NCI-H460 (cell line): ENCODE measurements at regions not wholly inside any gene's neighbourhood (a gene's known extent, or its start where the extent isn't known, plus 50 kb on each side); places are given as distances from the start of the nearest gene placed in this dataset.
"Not testable (repeated sequence)": the region's sequence is repeated elsewhere in the genome, so short reads cannot be mapped to it uniquely, and the experiment has no call there.

Experiments used
- DNase-seq: peaks from one replicate; pipeline ENCODE4 v3.0.0-alpha.2; 2016; ENCODE audit warnings: low read depth; ENCODE audit errors: extremely low read depth

DNA sequence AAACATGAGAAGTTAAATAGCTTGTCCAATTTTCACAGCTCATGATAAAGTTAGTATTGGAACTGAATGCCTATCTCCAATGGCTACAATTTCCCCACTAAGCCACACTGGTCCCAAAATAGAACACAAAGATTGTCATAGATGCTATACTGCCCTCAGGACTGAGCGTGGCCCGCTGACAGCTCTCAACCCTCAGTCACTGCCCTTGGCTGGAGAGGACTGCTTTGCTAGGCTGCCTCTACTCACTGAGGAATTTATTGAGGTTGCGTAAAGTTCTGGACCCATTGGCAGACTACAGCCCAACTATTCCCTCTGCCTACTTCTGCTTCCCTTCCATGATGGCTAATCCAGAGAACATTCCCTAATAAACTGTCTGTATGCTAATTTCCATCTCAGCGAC, 165.5 kb upstream of the BET1 start:
- no peak for DNase-seq

DNA sequence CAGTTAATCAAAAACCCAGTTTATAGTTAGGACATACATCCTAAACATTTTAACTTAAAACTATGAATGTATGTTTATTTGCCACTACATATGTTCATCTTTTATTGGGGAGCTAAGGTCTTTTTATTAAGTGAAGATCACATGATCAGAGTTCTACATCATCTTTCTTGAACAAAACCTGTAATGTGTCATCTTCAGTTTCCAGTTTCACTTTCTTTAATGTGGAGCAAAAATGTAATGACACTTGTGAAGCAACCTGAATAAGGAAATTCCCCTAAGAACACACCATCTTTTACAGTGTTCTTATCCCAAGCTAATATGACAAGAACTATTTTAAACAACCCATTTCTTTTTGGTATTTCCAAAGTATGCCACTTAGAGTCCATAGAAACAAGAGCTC, 166.7 kb upstream of the BET1 start:
- DNase-seq, result no peak

DNA sequence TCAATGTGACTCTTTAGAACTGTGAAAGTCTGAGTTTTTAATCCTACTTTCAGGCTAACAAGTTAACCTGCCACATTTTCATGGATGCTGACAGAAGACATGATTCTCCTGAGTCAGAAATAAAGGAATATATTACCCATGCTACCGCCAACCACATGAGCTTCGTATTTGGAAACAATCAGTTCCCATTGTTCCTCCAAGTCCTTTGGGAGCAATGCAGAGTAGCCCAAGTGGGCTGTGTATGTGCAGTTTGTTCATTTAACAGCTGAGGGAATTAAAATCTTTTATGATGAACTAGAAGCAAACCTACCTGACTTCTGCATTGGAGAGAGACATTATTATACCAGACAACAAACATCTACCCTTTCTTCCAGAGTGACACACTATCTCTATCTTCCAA, 169.3 kb upstream of the BET1 start:
- DNase-seq, result no peak

DNA sequence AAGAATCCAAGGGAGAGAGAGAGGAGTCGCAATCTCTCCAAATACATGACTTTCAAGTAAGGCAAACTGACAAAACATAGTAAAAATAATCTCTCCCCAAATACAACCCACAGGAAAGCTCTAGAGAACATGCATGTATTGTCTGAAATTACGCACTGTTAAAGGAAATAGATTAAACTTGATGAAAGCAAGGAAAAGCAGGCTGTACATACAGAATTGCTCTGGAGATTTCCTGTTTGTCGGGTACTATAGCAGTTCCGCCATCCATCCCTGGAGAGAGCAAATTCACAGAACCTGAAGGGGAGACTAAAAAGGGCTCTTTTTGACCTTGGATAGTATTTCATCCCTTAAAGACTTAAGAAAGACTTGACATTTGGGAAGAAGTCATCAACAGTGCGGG, 170.2 kb upstream of the BET1 start:
- no peak for DNase-seq

DNA sequence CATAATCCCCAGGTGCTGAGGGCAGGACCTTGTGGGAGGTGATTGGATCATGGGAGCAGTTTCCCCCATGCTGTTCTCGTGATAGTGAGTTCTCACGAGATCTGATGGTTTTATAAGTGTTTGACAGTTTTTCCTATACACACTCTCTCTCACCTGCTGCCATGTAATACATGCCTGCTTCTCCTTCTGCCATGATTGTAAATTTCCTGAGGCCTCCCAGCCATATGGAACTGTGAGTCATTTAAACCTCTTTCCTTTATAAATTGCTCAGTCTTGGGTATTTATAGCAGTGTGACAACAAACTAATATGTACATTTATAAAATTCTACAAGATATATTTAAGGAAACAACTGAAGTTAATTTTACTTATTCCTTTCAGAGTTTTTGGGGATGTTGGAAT, 170.8 kb upstream of the BET1 start:
- DNase-seq, result no peak

DNA sequence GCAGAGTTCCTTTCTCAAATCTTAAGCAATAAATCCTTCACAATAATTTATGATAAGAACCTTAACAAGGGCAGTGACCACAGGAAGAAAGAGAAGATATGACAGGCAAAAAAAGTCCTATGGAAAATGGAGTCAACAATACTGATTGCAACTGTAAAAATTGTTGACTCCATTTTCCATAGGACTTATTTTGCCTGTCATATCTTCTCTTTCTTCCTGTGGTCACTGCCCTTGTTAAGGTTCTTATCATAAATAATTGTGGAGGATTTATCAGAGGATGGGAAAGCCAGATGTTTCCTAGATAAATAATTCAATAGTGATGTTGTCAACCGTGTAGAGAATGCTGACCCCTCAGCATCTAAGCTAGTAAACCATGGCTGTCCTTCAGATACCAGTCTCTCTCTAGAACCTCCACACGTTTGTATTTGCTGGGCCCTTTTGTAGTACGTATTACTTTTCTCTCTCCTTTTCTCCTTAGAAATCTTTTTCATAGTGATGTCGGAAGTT, 172.6 kb upstream of the BET1 start:
- no peak for DNase-seq

DNA sequence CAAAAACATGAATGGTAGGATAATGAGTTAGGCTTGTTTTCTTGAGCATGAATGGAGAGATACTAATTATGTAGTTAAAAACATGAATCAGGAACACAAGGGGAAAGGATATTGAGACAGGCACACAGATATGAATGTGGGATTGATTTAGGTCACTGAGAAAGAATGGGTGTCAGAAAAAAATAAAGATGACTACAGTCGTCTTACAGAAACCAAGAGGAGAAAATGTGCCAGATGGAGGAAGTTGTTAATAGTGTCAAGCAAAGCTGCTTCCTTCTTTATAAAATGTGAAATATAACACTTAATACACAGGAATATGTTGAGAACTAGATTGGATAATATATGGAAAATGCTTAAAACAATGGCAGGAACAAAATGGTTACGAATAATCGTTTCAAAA, 173.3 kb upstream of the BET1 start:
- no peak for DNase-seq

DNA sequence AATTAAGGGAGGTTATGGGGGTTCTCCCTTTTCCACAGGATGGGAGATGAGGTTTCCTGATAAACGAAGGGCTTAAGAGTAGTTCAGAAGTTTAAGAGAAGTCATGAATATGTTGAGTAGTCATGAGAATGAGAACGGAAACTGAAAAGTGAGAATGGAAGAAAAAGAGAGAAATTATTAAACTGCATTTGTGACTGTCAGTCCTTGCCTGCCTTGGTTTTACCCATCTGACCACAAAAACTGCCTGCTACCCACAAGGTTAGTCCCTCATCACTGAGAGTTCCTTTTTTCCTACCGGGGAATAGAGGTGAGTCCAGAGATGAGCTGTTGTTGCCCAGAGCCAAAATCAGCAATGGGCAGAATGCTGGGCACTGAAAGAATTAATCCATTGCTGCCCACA, 174.1 kb upstream of the BET1 start:
- DNase-seq, result no peak

DNA sequence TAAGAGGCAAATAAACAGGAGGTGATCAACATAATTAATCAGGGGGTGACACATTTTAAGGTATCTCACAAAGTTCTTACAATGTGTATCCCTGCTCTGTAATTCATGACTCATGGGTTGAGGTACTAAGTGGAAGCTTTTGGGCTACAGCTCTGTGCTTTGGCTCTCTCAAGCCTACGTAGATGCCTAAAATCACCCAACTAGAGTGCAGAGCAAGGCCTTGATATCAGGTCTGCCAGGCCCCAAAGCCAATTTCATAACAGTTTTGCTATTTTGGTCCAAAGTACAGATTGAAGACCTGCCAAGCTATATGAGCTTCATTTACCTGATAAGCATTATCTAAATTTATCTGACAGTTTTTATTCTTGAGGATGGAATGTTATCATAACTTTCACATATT, 175.3 kb upstream of the BET1 start:
- DNase-seq, result no peak

DNA sequence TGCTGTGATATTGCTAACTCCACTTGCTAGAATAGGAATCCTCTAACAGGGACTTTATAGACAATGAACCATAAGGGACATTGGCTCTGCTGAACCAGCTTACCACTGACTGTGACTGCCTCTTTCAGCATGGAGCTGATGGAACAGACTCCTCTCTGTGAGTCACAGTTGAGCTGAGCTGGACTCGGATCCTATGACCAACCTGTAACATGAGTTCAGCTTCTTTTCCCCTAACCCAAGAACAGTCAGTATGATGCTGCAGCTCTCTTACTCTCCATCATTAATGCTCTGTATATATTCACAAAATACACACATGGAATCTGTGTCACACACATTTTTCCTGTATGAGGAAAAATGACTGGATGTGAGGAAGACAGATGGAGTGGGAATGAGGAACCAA, 177.9 kb upstream of the BET1 start:
- DNase-seq, result peak; percentile 40

DNA sequence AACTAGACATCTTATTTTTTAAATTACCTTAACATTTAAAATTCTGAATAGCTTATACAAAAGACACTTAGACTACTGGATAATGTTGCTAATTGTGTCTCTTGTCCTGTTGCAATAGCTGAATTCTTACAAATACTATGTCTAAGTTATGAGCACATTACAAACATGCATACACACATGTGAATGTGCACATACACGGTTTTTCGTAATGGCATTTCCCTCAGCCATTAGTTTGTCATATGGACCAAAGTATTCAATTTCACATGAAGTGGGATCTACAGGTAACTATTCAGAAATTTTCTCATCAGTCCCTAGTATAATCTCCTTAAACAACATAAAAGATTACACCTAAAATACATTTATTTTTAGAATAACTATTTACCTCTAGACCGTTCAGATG, 178.6 kb upstream of the BET1 start:
- peak; percentile 16 for DNase-seq

DNA sequence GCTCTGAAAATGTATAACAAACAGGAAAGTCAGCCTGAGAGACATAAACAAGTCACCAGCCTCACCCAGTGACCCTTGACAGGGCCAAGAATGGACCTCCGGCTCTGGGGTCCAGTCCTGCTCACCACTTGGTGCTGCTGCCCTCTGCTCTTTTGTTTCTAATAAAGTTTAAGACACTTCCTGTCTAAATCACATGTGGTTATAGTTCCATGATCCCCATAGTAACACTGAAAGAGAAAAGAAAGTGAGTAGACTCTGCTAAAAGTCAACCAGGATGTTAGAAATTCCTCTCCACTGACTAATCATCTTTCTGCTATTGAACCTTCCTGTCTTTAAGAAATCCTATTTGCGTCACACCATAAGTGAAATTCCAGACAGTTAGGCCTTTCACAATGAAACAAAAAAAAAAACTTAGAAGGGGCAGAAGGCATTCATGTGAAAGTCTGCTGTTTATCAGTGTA, 179.2 kb upstream of the BET1 start:
- peak; percentile 96 for DNase-seq

DNA sequence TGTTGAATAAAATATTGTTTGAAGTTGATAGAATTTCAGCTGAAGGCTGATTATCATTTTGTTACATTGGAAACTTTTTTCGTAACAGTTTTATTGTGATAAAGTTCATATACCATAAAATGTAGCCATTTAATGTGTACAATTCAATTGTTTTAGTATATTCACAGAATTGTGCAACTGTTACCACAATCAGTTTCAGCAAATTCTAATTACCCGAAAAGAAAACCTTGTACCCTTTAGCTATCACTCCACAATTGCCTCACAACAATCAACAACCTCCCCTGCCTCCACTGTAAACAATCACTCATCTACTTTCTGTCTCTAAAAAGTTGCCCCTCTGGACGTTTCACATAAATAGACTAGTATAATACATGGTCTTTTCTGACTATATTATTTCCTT, 179.7 kb upstream of the BET1 start:
- peak; percentile 48 for DNase-seq

DNA sequence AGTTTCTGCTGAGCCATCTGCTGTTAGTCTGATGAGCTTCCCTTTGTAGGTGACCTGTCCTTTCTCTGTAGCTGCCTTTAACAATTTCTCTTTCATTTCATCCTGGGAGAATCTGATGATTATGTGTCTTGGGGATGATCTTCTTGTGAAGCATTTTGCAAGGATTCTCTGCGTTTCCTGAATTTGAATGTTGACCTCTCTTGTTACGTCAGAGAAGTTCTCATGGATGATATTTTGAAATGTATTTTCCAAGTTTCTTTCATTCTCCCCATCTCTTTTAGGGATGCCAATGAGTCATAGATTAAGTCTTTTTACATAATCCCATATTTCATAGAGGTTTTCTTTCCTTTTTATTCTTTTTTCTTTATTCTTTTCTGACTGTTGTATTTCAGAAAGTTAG, 184.2 kb upstream of the BET1 start:
- DNase-seq, result no peak

DNA sequence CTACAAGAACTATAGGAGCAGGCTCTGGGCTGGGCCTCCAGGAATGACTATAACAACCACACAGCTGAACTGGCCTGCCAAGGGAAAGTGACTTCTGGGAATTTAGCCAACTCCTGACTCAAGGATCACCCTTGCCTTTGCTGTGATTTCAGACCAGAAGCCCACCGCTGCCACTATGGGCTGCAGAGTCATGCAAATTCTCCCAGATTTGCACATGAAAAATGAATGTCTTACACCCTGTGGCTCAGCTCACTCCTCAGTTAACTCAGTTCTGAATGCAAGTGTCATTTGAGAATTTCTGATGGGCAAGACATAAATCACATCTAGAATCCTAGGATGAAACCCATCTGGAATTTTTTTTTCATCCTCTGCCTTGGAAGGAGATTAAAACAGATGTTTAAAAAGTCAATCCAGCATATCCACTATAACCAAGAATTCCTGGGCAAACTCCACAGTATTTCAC, 186.5 kb upstream of the BET1 start:
- no peak for DNase-seq

DNA sequence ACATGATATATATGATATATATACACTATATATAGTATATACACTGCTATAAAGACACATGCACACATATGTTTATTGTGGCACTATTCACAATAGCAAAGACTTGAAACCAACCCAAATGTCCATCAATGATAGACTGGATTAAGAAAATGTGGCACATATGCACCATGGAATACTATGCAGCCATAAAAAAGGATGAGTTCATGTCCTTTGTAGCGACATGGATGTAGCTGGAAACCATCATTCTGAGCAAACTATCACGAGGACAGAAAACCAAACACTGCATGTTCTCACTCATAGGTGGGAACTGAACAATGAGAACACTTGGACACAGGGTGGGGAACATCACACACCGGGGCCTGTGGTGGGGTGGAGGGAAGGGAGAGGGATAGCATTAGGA, 190.3 kb upstream of the BET1 start:
- DNase-seq, result not testable (repeated sequence)

DNA sequence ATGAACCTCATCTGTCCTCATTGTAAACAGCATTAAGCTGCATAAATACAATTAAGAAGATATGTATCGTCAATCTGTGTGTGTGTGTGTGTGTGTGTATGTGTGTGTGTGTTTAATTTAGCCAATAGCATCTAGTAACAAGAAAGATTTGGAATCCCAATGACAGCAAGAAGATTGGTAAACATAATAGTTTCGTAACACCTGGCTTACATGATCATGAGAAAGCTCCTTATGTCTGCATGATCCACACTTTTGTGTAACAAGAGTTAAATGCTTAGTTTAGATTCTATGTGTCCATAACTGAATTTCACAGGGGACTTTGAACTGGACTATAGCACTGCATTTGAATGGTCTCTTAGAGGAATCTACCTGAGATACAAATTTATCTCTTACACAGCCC, 191.0 kb upstream of the BET1 start:
- no peak for DNase-seq

DNA sequence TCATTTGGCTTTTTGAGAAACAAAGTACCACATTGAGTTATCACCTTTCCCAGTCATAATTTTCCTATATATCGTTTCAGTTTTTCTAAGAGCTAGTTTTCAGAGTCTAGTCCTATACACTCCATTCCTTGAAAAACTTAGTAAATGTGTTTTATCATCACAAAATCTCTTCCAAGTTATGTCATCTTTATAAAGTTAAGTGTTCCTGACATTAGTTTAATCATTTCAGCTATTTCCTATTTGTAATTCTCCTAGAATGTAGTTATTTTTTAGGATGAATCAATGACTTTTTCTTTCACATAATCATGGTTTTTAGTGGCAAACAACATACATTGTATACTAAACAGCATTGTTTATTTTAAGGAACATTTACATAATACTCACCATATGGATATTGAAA, 191.7 kb upstream of the BET1 start:
- no peak for DNase-seq

DNA sequence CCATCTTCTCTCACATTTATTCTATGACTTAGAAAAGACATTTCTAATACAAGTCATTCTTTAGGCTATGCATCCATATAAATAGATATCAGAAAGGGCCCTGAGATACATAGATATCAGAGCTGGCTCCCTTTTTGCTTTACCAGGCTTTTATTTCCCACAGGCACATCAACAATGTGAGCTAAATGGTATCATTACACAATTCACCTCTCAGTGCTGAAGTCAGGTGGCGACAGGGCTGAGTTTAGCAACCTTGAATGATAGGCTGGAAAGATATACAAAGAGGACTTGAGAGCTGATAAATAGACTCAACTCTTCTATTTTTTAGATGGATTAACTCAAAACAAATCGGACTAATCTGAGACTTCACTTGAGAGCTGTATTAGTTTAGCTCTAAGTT, 189.2 kb upstream of the COL1A2 start:
- no peak for DNase-seq

DNA sequence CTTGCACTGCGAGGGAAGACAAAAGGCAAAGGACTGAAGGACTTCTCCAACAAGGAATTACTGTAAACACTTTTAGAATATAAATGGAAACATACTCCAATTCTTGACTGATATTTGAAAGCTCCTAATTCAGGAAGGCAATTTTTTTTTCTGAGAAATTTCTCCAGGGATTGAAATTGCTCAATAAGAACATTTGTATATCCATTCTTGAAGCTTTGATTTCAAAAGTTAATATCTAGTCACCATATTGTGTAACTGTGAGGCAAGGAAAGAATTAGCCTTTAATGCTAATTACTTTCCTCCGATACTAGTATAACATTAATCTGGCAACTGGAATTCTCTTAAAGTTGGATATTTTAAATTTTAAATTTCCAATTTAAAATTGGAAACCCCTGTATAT, 188.4 kb upstream of the COL1A2 start:
- DNase-seq, result no peak

DNA sequence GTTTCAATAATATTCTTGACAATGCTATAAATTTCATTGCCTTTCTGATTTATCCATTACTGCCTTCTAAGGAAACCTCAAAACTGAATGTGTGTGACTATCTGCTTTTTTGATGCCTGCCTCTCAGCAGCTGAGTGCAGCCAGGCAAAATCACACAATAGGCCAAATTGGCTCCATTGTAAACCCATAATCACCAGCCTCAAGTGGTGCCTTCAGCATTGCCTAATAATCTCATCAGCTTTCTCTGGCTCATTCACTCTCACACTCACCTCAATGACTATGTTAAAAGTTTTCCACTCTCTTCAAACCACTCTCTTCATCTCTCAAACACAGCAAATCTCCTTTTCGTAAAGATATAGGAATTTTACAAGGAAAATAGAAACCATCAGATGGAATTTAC, 182.5 kb upstream of the COL1A2 start:
- no peak for DNase-seq

DNA sequence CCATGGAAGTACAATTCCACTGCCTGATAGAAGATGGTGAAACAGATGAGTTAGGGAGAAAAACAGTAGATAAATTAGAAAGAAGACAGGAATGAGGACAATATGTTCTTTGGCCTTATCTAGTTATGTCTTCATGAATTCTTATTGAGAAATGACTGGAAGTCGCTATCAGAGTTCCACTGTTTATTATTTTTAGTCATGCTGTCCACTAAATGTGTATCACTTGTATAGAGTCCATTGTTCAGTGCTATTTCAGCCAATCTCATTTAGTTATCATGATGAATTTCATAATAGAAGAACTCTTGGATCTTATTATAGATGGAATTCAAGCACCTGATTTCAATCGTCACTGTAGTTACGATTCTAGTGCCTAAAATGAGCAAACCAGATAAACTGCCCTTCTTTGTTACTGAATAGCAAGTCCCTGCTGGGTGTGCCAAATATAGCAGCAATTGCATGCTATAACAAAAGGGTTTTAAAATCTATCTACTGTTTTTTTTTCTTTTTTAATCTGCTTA, 177.7 kb upstream of the COL1A2 start:
- no peak for DNase-seq

DNA sequence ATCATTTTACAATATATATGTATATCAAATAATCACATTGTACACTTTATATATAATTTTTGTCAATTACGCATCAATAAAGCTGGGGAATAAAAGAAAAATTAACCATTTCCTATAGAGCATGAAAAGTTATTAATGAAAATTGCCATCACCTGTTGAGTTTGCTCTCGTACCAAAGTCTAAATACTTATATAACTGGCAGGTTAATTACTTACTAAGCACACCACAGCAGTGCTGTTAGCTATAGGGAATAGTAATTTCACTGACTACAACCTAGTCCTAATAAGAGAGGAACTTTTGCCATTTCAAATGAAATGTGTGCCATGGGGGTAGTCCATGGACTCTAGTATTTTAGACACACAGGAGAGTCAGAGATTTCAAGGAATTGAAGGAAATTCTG, 176.9 kb upstream of the COL1A2 start:
- DNase-seq, result no peak
